Epithelial cell of proximal tubule (primary cell): ENCODE measurements at regions not wholly inside any gene's neighbourhood (a gene's known extent, or its start where the extent isn't known, plus 50 kb on each side); places are given as distances from the start of the nearest gene placed in this dataset.

Source experiments
- DNase-seq: peaks from one replicate; pipeline ENCODE4 v3.0.0-alpha.2; 2011; ENCODE audit warnings: low read depth
- H3K4me3 ChIP-seq: 2 replicates; pipeline ENCODE4 v1.5.1; 2011; ENCODE audit warnings: low read depth, mild to moderate bottlenecking, low read length
- CTCF ChIP-seq: conservative IDR thresholded peaks from 2 replicates; pipeline ENCODE4 v1.5.1; 2012; ENCODE audit warnings: low read depth, mild to moderate bottlenecking, low read length

GRCh38 chrX:101774340-101774739 is 114.7 kb upstream of the ARMCX2 start:
- TF ChIP-seq CTCF: no peak
- no peak for DNase-seq
- no peak overlapping the region for H3K4me3 ChIP-seq

GRCh38 chrX:101764538-101764937 is 104.9 kb upstream of the ARMCX2 start:
- DNase-seq: no peak
- H3K4me3 ChIP-seq: no peak overlapping the region
- no peak for TF ChIP-seq CTCF

- no peak overlapping the region for H3K4me3 ChIP-seq
- peak; percentile 45 for TF ChIP-seq CTCF
- DNase-seq: no peak
Measured at GRCh38 chrX:101759000-101759399, 99.3 kb upstream of the ARMCX2 start.

GRCh38 chrX:101750744-101751143 is 91.1 kb upstream of the ARMCX2 start:
- no peak for DNase-seq
- TF ChIP-seq CTCF: no peak
- no peak overlapping the region for H3K4me3 ChIP-seq

GRCh38 chrX:101749436-101749835 is 89.8 kb upstream of the ARMCX2 start:
- H3K4me3 ChIP-seq: no peak overlapping the region
- no peak for DNase-seq
- TF ChIP-seq CTCF: no peak

GRCh38 chrX:101745046-101745445 is 85.4 kb upstream of the ARMCX2 start:
- TF ChIP-seq CTCF: no peak
- DNase-seq: no peak
- no peak overlapping the region for H3K4me3 ChIP-seq

- no peak for DNase-seq
- H3K4me3 ChIP-seq: no peak overlapping the region
- TF ChIP-seq CTCF: no peak
Measured at GRCh38 chrX:101744085-101744484, 84.4 kb upstream of the ARMCX2 start.
